IMR-90 (cell line): ENCODE measurements at regions not wholly inside any gene's neighbourhood (a gene's known extent, or its start where the extent isn't known, plus 50 kb on each side); places are given as distances from the start of the nearest gene placed in this dataset.

Experiments used
- ATAC-seq: fragments of 200-7000 bp; cut with Tn5 transposase; 2 replicates; pipeline ENCODE4 v1.9.1; 2020; ENCODE audit warnings: low read depth, mild to moderate bottlenecking, moderate library complexity
- BruUV-seq: library from RNA; stranded (reverse); fragments of 400-500 nt; replicated peaks from 2 replicates; lab custom pipeline; 2021; lab: Mats Ljungman, UMichigan
- CTCF ChIA-PET: fragments of 300-600 bp; formaldehyde crosslinking; extraction: SDS; loops from one replicate; lab custom pipeline; 2021; ENCODE audit warnings: antibody characterized with exemption; lab: Yijun Ruan, JAX
- POLR2A ChIA-PET: fragments of 300-600 bp; sonication (Branson Sonifier 250); formaldehyde crosslinking; loops from one replicate; lab custom pipeline; 2022; ENCODE audit warnings: antibody characterized with exemption; ENCODE audit not compliant: unreplicated experiment; lab: Charles Lee
- DNase-seq: peaks from one replicate; pipeline ENCODE4 v3.0.0; 2013
- H2AFZ ChIP-seq: replicated peaks from 2 replicates; pipeline ENCODE3; 2013; ENCODE audit warnings: low read length, mild to moderate bottlenecking; ENCODE audit not compliant: poor library complexity
- H2AK5ac ChIP-seq: 2 replicates; pipeline ENCODE4 v1.6.1; 2013; ENCODE audit warnings: low read depth, low read length, inconsistent platforms
- H2AK9ac ChIP-seq: replicated peaks from 2 replicates; pipeline ENCODE3; 2013; ENCODE audit warnings: mild to moderate bottlenecking, low read depth, low read length, moderate library complexity; ENCODE audit not compliant: poor library complexity
- H2BK120ac ChIP-seq: 2 replicates; pipeline ENCODE4 v1.6.1; 2013; ENCODE audit warnings: low read depth, low read length, inconsistent platforms
- H2BK15ac ChIP-seq: 3 replicates; pipeline ENCODE4 v1.6.1; 2013; ENCODE audit warnings: low read depth, low read length, inconsistent platforms
- H2BK20ac ChIP-seq: 2 replicates; pipeline ENCODE4 v1.6.1; 2013; ENCODE audit warnings: low read depth, mild to moderate bottlenecking, inconsistent platforms, low read length, moderate library complexity
- H2BK5ac ChIP-seq: 2 replicates; pipeline ENCODE4 v1.6.1; 2013; ENCODE audit warnings: mild to moderate bottlenecking, low read depth, low read length, inconsistent platforms; ENCODE audit not compliant: poor library complexity, severe bottlenecking
- H3K14ac ChIP-seq: replicated peaks from 2 replicates; pipeline ENCODE4 v1.6.1; 2013; ENCODE audit warnings: low read depth, low read length, inconsistent platforms
- H3K18ac ChIP-seq: 2 replicates; pipeline ENCODE4 v1.6.1; 2013; ENCODE audit warnings: low read depth, low read length, control low read depth
- H3K23ac ChIP-seq: 2 replicates; pipeline ENCODE4 v1.6.1; 2013; ENCODE audit warnings: low read depth, low read length, inconsistent platforms
- H3K27ac ChIP-seq: 2 replicates; pipeline ENCODE4 v1.5.1; 2013; ENCODE audit warnings: mild to moderate bottlenecking, control low read depth, low read length; ENCODE audit not compliant: insufficient read depth
- H3K27me3 ChIP-seq: 2 replicates; pipeline ENCODE4 v1.6.1; 2013; ENCODE audit warnings: low read length; ENCODE audit not compliant: control insufficient read depth, insufficient read depth
- H3K36me3 ChIP-seq: 2 replicates; pipeline ENCODE4 v1.6.1; 2013; ENCODE audit warnings: low read length, mixed read lengths; ENCODE audit not compliant: control insufficient read depth, insufficient read depth
- H3K4ac ChIP-seq: 2 replicates; pipeline ENCODE4 v1.6.1; 2013; ENCODE audit warnings: low read depth, low read length, inconsistent platforms
- H3K4me1 ChIP-seq: 2 replicates; pipeline ENCODE4 v1.6.1; 2013; ENCODE audit warnings: low read length, mixed read lengths; ENCODE audit not compliant: control insufficient read depth, insufficient read depth
- H3K4me2 ChIP-seq: 2 replicates; pipeline ENCODE4 v1.6.1; 2013; ENCODE audit warnings: low read depth, mild to moderate bottlenecking, control low read depth, low read length, moderate library complexity
- H3K4me3 ChIP-seq: 2 replicates; pipeline ENCODE4 v1.5.1; 2013; ENCODE audit warnings: low read depth, mild to moderate bottlenecking, control low read depth, low read length, moderate library complexity; ENCODE audit not compliant: insufficient read depth
- H3K56ac ChIP-seq: 2 replicates; pipeline ENCODE4 v1.6.1; 2013; ENCODE audit warnings: low read length, inconsistent platforms; ENCODE audit not compliant: insufficient read depth; ENCODE audit errors: extremely low read depth
- H3K79me1 ChIP-seq, 2 experiments: 2 replicates each; pipeline ENCODE4 v1.6.1; 2013; ENCODE audit warnings: low read length in 2 of 2, inconsistent platforms in 1 of 2, low read depth in 1 of 2
- H3K9ac ChIP-seq: 2 replicates; pipeline ENCODE4 v1.6.1; 2013; ENCODE audit warnings: low read depth, low read length, control low read depth
- H3K9me1 ChIP-seq: 2 replicates; pipeline ENCODE4 v1.6.1; 2013; ENCODE audit warnings: low read length, inconsistent platforms; ENCODE audit not compliant: insufficient read depth
- H3K9me3 ChIP-seq: 2 replicates; pipeline ENCODE4 v1.6.1; 2013; ENCODE audit warnings: low read length; ENCODE audit not compliant: control insufficient read depth, insufficient read depth
- H4K20me1 ChIP-seq: 2 replicates; pipeline ENCODE4 v1.6.1; 2013; ENCODE audit warnings: low read length, inconsistent platforms; ENCODE audit not compliant: insufficient read depth
- H4K5ac ChIP-seq: 2 replicates; pipeline ENCODE4 v1.6.1; 2013; ENCODE audit warnings: mild to moderate bottlenecking, low read depth, low read length, control low read depth
- H4K8ac ChIP-seq, 2 experiments: 2 replicates each; pipeline ENCODE4 v1.6.1; 2013; ENCODE audit warnings: low read depth in 2 of 2, low read length in 2 of 2, control low read depth in 1 of 2, inconsistent platforms in 1 of 2
- H4K91ac ChIP-seq: 2 replicates; pipeline ENCODE4 v1.6.1; 2013; ENCODE audit warnings: low read depth, low read length, inconsistent platforms; ENCODE audit not compliant: insufficient read depth
- BHLHE40 ChIP-seq: fragments of 150-350 bp; IDR thresholded peaks from 2 replicates; pipeline ENCODE4 v1.6.1; 2016; ENCODE audit warnings: mild to moderate bottlenecking, low read depth, low read length
- CEBPB ChIP-seq: IDR thresholded peaks from 2 replicates; pipeline ENCODE4 v1.6.1; 2012; ENCODE audit warnings: low read depth, low read length, improper control_type of control experiment
- CHD1 ChIP-seq: IDR thresholded peaks from 2 replicates; pipeline ENCODE4 v1.6.1; 2012; ENCODE audit warnings: low read depth, low read length, improper control_type of control experiment
- FOS ChIP-seq: fragments of 150-350 bp; IDR thresholded peaks from 2 replicates; pipeline ENCODE4 v1.6.1; 2016; ENCODE audit warnings: low read depth, low read length
- MAZ ChIP-seq: IDR thresholded peaks from 2 replicates; pipeline ENCODE4 v1.6.1; 2012; ENCODE audit warnings: low read depth, mild to moderate bottlenecking, low read length, improper control_type of control experiment, moderate library complexity, borderline replicate concordance
- MXI1 ChIP-seq: IDR thresholded peaks from 2 replicates; pipeline ENCODE4 v1.6.1; 2012; ENCODE audit warnings: low read depth, mild to moderate bottlenecking, low read length, moderate library complexity, borderline replicate concordance
- NFE2L2 ChIP-seq: fragments of 150-350 bp; IDR thresholded peaks from 2 replicates; pipeline ENCODE4 v1.6.1; 2016; ENCODE audit warnings: low read depth, mild to moderate bottlenecking, low read length
- RCOR1 ChIP-seq: IDR thresholded peaks from 2 replicates; pipeline ENCODE4 v1.6.1; 2012; ENCODE audit warnings: mild to moderate bottlenecking, low read length, improper control_type of control experiment; ENCODE audit not compliant: insufficient replicate concordance
- RFX5 ChIP-seq: IDR thresholded peaks from 2 replicates; pipeline ENCODE4 v1.8.0; 2012; ENCODE audit warnings: low read depth, mild to moderate bottlenecking, low read length, moderate library complexity
- SMC3 ChIP-seq: fragments of 150-350 bp; IDR thresholded peaks from 2 replicates; pipeline ENCODE4 v1.6.1; 2016; ENCODE audit warnings: low read depth, mild to moderate bottlenecking, antibody characterized with exemption, low read length, moderate library complexity
- WGBS, 2 experiments: methylation state at CpG; one replicate each; pipeline versions ENCODE4 v1.1.5 to v1.1.7; 2013; ENCODE audit warnings: missing lambda C conversion rate in 2 of 2; ENCODE audit not compliant: insufficient read length in 1 of 2; ENCODE audit errors: extremely low coverage in 2 of 2; 5-methylcytosine and 5-hydroxymethylcytosine counted together
- dilution Hi-C: fragments of 300-500 bp; cut with HindIII; formaldehyde crosslinking; loops from one replicate; pipeline ENCODE4 v1.14.3; 2018; ENCODE audit warnings: low sequenced_read_pairs; ENCODE audit not compliant: unreplicated experiment
- in situ Hi-C: fragments of 300-500 bp; cut with MboI; formaldehyde crosslinking; loops from 3 replicates; pipeline ENCODE4 v1.14.3; 2019; ENCODE audit warnings: low sequenced_read_pairs, inconsistent platforms, mixed read lengths
- intact Hi-C: fragments of 100-400 bp; cut with micrococcal nuclease; formaldehyde crosslinking; loops from 2 replicates; pipeline ENCODE4 v1.10.0; 2022
- TF ChIP-seq, protein P1 (sequence below): conservative IDR thresholded peaks from 2 replicates; pipeline ENCODE4 v1.5.1; 2012; ENCODE audit warnings: mild to moderate bottlenecking, low read depth, low read length, improper control_type of control experiment
- TF ChIP-seq, protein P2 (sequence below): fragments of 150-350 bp; IDR thresholded peaks from 2 replicates; pipeline ENCODE4 v1.6.1; 2017; ENCODE audit warnings: mild to moderate bottlenecking, antibody characterized with exemption, low read length, low read depth

DNA sequence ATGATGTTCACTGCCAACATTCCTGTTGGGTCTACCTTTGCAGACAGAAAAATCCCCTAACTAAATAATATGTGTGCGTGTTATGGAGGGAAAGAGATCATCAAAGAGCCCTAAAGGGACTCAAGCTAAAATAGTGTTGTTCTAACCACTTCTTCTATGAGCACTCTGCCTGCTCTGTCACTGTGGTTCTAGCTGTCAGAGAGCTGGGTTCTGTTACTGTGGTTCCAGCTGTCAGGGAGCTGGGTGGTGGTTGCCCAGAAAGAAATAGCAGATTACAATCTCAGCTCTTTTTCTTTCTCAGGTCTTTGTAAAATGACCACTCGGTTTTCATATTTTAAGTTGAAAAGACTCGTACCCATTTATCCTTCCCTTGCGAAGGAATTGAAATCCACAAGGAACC, 176.3 kb downstream of the HS3ST3A1 start:
- Histone ChIP-seq H3K4me2 (no peak overlapping the region), H3K79me1 (no peaks in the 10 kb centered on the region), H3K36me3 (no peaks in the 10 kb centered on the region), H3K27me3 (no peaks in the 10 kb centered on the region), H4K20me1 (no peaks in the 10 kb centered on the region), H2AFZ (no peak overlapping the region), H2BK120ac (no peak overlapping the region), H3K56ac (no peak overlapping the region), H3K27ac (no peak overlapping the region), H2BK20ac (no peak overlapping the region; the same call in 1 of the 2 replicates), H4K91ac (no peak overlapping the region), H4K5ac (no peak overlapping the region), H2AK5ac (no peak overlapping the region), H3K9me3 (no peaks in the 10 kb centered on the region), H3K14ac (no peak overlapping the region), H3K9ac (no peak overlapping the region), H2BK5ac (no peak overlapping the region), H3K4ac (no peak overlapping the region), H3K9me1 (peaks cover 3% of the 10 kb centered on the region), H3K4me1 (peaks cover 12% of the 10 kb centered on the region), H3K23ac (no peak overlapping the region), H2BK15ac (no peak overlapping the region), H4K8ac (no peak overlapping the region), H2AK9ac (no peak overlapping the region), H3K18ac (no peak overlapping the region; the same call in 1 of the 2 replicates), H3K4me3 (no peak overlapping the region)
- TF ChIP-seq RCOR1 (no peak), SMC3 (no peak), CHD1 (no peak), MAZ (no peak), BHLHE40 (no peak), CEBPB (no peak), RFX5 (no peak), MXI1 (no peak), NFE2L2 (no peak), FOS (no peak)
- TF ChIP-seq, protein P1, sequence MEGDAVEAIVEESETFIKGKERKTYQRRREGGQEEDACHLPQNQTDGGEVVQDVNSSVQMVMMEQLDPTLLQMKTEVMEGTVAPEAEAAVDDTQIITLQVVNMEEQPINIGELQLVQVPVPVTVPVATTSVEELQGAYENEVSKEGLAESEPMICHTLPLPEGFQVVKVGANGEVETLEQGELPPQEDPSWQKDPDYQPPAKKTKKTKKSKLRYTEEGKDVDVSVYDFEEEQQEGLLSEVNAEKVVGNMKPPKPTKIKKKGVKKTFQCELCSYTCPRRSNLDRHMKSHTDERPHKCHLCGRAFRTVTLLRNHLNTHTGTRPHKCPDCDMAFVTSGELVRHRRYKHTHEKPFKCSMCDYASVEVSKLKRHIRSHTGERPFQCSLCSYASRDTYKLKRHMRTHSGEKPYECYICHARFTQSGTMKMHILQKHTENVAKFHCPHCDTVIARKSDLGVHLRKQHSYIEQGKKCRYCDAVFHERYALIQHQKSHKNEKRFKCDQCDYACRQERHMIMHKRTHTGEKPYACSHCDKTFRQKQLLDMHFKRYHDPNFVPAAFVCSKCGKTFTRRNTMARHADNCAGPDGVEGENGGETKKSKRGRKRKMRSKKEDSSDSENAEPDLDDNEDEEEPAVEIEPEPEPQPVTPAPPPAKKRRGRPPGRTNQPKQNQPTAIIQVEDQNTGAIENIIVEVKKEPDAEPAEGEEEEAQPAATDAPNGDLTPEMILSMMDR = no peak
- TF ChIP-seq, protein P2, sequence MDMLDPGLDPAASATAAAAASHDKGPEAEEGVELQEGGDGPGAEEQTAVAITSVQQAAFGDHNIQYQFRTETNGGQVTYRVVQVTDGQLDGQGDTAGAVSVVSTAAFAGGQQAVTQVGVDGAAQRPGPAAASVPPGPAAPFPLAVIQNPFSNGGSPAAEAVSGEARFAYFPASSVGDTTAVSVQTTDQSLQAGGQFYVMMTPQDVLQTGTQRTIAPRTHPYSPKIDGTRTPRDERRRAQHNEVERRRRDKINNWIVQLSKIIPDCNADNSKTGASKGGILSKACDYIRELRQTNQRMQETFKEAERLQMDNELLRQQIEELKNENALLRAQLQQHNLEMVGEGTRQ = no peak
- no CpG with 5 or more reads among the region's 4 CpGs for WGBS, 2 experiments
- no peak for ATAC-seq
- ChIA-PET POLR2A (no interaction called here), CTCF (interaction anchor here (0.6 kb wide), 1 partner anchor 13 kb away, joined by 5 read pairs; no protein-coding TSS in a partner anchor)
- in situ Hi-C loops = no loop called here
- dilution Hi-C loops = no loop called here
- intact Hi-C loops = no loop called here
- no TSS peak for BruUV-seq
- no peak for DNase-seq
